DND-41 (cell line): ENCODE measurements at regions not wholly inside any gene's neighbourhood (a gene's known extent, or its start where the extent isn't known, plus 50 kb on each side); places are given as distances from the start of the nearest gene placed in this dataset.

Experiments used
- ATAC-seq: fragments of 200-7000 bp; cut with Tn5 transposase; 3 replicates; pipeline ENCODE4 v1.9.1; 2021; ENCODE audit warnings: low read depth; ENCODE audit not compliant: insufficient read depth
- DNase-seq: peaks from one replicate; pipeline ENCODE4 v3.0.0-alpha.2; 2020
- H2AFZ ChIP-seq: 2 replicates; pipeline ENCODE4 v1.6.0; 2012; ENCODE audit warnings: low read depth, low read length
- H3K27ac ChIP-seq: 2 replicates; pipeline ENCODE4 v1.5.1; 2012; ENCODE audit warnings: low read length, inconsistent platforms
- H3K27me3 ChIP-seq: fragments of 200-600 bp; sonication (generic); 2 replicates; pipeline ENCODE4 v1.6.0; 2012; ENCODE audit warnings: low read length, mild to moderate bottlenecking, inconsistent platforms; ENCODE audit not compliant: insufficient read depth, poor library complexity
- H3K36me3 ChIP-seq: 2 replicates; pipeline ENCODE4 v1.5.1; 2012; ENCODE audit warnings: low read length, inconsistent platforms; ENCODE audit not compliant: insufficient read depth
- H3K4me1 ChIP-seq: 2 replicates; pipeline ENCODE4 v1.5.1; 2012; ENCODE audit warnings: mild to moderate bottlenecking, low read length; ENCODE audit not compliant: insufficient read depth
- H3K4me2 ChIP-seq: 2 replicates; pipeline ENCODE4 v1.6.0; 2012; ENCODE audit warnings: mild to moderate bottlenecking, moderate library complexity, low read length, inconsistent platforms; ENCODE audit not compliant: insufficient read depth
- H3K4me3 ChIP-seq, 2 experiments: fragments of 200-600 bp in 1 of 2; shearing (Covaris generic) in 1 of 2; 2 replicates each; pipeline ENCODE4 v1.5.1; 2012 to 2016; ENCODE audit warnings: inconsistent platforms in 2 of 2, low read length in 2 of 2, mild to moderate bottlenecking in 2 of 2, low read depth in 1 of 2, moderate library complexity in 1 of 2
- H3K79me2 ChIP-seq: 2 replicates; pipeline ENCODE4 v1.6.0; 2012; ENCODE audit warnings: low read length, inconsistent platforms; ENCODE audit not compliant: insufficient read depth
- H3K9ac ChIP-seq: 2 replicates; pipeline ENCODE4 v1.6.0; 2012; ENCODE audit warnings: low read depth, mild to moderate bottlenecking, inconsistent platforms, low read length, moderate library complexity
- H3K9me3 ChIP-seq: 2 replicates; pipeline ENCODE4 v1.5.1; 2012; ENCODE audit warnings: low read length, moderate library complexity, mild to moderate bottlenecking, inconsistent platforms; ENCODE audit not compliant: insufficient read depth, severe bottlenecking
- H4K20me1 ChIP-seq: 2 replicates; pipeline ENCODE4 v1.6.0; 2012; ENCODE audit warnings: low read length; ENCODE audit not compliant: insufficient read depth
- EZH2 ChIP-seq: IDR thresholded peaks from 3 replicates; pipeline ENCODE4 v1.6.1; 2012; ENCODE audit warnings: borderline replicate concordance, low read depth, mild to moderate bottlenecking, moderate library complexity, low read length, inconsistent platforms; ENCODE audit not compliant: severe bottlenecking
- TF ChIP-seq, protein P1 (sequence below): IDR thresholded peaks from 2 replicates; pipeline ENCODE4 v1.5.1; 2012; ENCODE audit warnings: borderline replicate concordance, low read length, moderate library complexity, mild to moderate bottlenecking; ENCODE audit not compliant: poor library complexity, severe bottlenecking; ENCODE audit errors: extremely low read depth

DNA sequence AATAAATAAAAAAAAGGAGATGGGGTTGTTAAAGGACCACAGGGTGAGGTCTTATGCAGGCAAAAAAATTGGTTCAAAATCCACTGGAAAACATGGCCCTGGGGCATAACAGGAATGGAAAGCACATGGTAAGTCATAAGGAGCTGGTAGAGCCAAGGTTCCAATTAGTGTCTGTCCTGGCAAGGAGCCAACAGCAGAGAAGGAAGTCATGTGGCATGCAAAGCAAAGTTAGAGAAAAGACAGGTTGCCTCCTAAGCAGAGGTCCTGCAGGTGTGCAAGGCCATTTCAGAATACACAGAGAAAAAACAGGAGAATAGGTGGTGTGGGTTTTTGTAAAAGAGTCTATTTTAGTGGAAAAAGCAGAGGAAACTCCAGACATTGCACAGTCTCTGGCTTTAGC lies 1881.7 kb downstream of the ARAP2 start:
- no peaks in the 10 kb centered on the region for H3K79me2 ChIP-seq
- H3K27me3 ChIP-seq: no peaks in the 10 kb centered on the region
- H4K20me1 ChIP-seq: no peaks in the 10 kb centered on the region
- H3K36me3 ChIP-seq: no peaks in the 10 kb centered on the region
- ATAC-seq: no peak
- no peak overlapping the region for H3K27ac ChIP-seq
- no peak for DNase-seq
- no peak overlapping the region for H3K9ac ChIP-seq
- no peak overlapping the region for H3K4me3 ChIP-seq
- no peaks in the 10 kb centered on the region for H3K4me1 ChIP-seq
- no peak overlapping the region for H2AFZ ChIP-seq
- H3K4me2 ChIP-seq: no peak overlapping the region
- H3K9me3 ChIP-seq: no peaks in the 10 kb centered on the region
- no peak for TF ChIP-seq EZH2
- TF ChIP-seq, protein P1, sequence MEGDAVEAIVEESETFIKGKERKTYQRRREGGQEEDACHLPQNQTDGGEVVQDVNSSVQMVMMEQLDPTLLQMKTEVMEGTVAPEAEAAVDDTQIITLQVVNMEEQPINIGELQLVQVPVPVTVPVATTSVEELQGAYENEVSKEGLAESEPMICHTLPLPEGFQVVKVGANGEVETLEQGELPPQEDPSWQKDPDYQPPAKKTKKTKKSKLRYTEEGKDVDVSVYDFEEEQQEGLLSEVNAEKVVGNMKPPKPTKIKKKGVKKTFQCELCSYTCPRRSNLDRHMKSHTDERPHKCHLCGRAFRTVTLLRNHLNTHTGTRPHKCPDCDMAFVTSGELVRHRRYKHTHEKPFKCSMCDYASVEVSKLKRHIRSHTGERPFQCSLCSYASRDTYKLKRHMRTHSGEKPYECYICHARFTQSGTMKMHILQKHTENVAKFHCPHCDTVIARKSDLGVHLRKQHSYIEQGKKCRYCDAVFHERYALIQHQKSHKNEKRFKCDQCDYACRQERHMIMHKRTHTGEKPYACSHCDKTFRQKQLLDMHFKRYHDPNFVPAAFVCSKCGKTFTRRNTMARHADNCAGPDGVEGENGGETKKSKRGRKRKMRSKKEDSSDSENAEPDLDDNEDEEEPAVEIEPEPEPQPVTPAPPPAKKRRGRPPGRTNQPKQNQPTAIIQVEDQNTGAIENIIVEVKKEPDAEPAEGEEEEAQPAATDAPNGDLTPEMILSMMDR: no peak

- Histone ChIP-seq H3K4me1 (no peaks in the 10 kb centered on the region), H3K9ac (no peak overlapping the region), H3K79me2 (no peaks in the 10 kb centered on the region), H2AFZ (no peak overlapping the region), H3K27ac (no peak overlapping the region), H3K9me3 (no peaks in the 10 kb centered on the region), H3K4me2 (no peak overlapping the region), H3K4me3 (no peak overlapping the region), H4K20me1 (no peaks in the 10 kb centered on the region), H3K27me3 (no peaks in the 10 kb centered on the region), H3K36me3 (no peaks in the 10 kb centered on the region)
- no peak for TF ChIP-seq EZH2
- TF ChIP-seq, protein P1: no peak
- DNase-seq (no peak), ATAC-seq (no peak)
These were observed 1880.5 kb downstream of the ARAP2 start for GRCh38 chr4:34363842-34364241.

- H3K4me3 ChIP-seq: no peak overlapping the region
- no peaks in the 10 kb centered on the region for H3K4me1 ChIP-seq
- H3K4me2 ChIP-seq: no peak overlapping the region
- no peak overlapping the region for H2AFZ ChIP-seq
- DNase-seq (no peak), ATAC-seq (no peak)
- no peaks in the 10 kb centered on the region for H3K79me2 ChIP-seq
- H4K20me1 ChIP-seq: no peaks in the 10 kb centered on the region
- no peak overlapping the region for H3K9ac ChIP-seq
- no peak overlapping the region for H3K27ac ChIP-seq
- no peak for TF ChIP-seq EZH2
- H3K27me3 ChIP-seq: no peaks in the 10 kb centered on the region
- no peaks in the 10 kb centered on the region for H3K9me3 ChIP-seq
- no peaks in the 10 kb centered on the region for H3K36me3 ChIP-seq
These were observed 1878.4 kb downstream of the ARAP2 start for GRCh38 chr4:34365946-34366345.

GRCh38 chr4:34371676-34372075 lies 1872.6 kb downstream of the ARAP2 start:
- Histone ChIP-seq H3K79me2 (no peaks in the 10 kb centered on the region), H3K4me2 (no peak overlapping the region), H3K9me3 (no peaks in the 10 kb centered on the region), H3K36me3 (no peaks in the 10 kb centered on the region), H3K4me3 (no peak overlapping the region), H4K20me1 (no peaks in the 10 kb centered on the region), H3K9ac (no peak overlapping the region), H3K27me3 (no peaks in the 10 kb centered on the region), H2AFZ (no peak overlapping the region), H3K27ac (no peak overlapping the region), H3K4me1 (no peaks in the 10 kb centered on the region)
- ATAC-seq (no peak), DNase-seq (no peak)
- no peak for TF ChIP-seq EZH2
- TF ChIP-seq, protein P1: no peak
